GM13976 (cell line): ENCODE measurements at regions not wholly inside any gene's neighbourhood (a gene's known extent, or its start where the extent isn't known, plus 50 kb on each side); places are given as distances from the start of the nearest gene placed in this dataset.

Experiments used
- DNase-seq: peaks from one replicate; pipeline ENCODE4 v3.0.0; 2012; ENCODE audit warnings: low spot score
- in situ Hi-C: fragments of 300-500 bp; cut with MboI; formaldehyde crosslinking; loops from one replicate; pipeline ENCODE4 v1.12.0; 2022; ENCODE audit warnings: low sequenced_read_pairs, mixed read lengths, inconsistent platforms; ENCODE audit not compliant: unreplicated experiment
- TF ChIP-seq, protein P1 (sequence below): IDR thresholded peaks from 2 replicates; pipeline ENCODE4 v1.5.1; 2012; ENCODE audit warnings: borderline replicate concordance, mild to moderate bottlenecking; ENCODE audit not compliant: insufficient read depth; ENCODE audit errors: extremely low read depth, missing control alignments, control extremely low read depth

DNA sequence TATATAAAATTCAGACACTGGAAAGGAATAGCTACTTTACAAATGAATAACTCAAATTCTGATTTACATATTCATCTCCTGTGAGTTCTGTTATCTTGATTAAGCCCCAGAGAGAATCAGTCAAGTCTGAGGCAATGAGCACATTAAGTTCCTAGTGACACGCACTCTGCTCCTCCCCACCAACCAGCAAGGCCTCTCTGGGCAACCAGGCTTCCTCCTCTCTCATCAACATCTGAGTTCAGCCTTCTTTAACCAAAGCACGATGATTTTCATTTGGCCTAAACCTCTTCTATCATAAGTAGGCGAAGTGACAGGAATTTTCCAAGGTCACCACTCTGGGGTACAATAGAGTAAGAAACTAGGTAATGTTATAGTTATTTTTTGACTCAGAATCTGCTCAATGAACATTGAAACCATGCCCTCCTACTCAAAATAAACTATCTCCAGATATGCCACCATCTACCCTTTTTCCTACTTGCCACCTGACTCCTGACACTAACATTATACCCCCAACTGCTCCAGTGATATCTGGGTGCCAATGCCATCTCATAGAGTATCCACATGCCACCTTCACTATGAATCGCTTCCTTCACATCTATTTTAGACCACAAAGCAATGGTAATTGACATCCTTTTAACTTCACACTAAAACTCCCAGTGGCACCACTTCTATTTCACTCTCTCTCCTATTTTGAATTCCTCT, 114.8 kb downstream of the FAM76B start:
- in situ Hi-C loops, result no loop called here
- DNase-seq, result no peak
- TF ChIP-seq, protein P1, sequence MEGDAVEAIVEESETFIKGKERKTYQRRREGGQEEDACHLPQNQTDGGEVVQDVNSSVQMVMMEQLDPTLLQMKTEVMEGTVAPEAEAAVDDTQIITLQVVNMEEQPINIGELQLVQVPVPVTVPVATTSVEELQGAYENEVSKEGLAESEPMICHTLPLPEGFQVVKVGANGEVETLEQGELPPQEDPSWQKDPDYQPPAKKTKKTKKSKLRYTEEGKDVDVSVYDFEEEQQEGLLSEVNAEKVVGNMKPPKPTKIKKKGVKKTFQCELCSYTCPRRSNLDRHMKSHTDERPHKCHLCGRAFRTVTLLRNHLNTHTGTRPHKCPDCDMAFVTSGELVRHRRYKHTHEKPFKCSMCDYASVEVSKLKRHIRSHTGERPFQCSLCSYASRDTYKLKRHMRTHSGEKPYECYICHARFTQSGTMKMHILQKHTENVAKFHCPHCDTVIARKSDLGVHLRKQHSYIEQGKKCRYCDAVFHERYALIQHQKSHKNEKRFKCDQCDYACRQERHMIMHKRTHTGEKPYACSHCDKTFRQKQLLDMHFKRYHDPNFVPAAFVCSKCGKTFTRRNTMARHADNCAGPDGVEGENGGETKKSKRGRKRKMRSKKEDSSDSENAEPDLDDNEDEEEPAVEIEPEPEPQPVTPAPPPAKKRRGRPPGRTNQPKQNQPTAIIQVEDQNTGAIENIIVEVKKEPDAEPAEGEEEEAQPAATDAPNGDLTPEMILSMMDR, result no peak

DNA sequence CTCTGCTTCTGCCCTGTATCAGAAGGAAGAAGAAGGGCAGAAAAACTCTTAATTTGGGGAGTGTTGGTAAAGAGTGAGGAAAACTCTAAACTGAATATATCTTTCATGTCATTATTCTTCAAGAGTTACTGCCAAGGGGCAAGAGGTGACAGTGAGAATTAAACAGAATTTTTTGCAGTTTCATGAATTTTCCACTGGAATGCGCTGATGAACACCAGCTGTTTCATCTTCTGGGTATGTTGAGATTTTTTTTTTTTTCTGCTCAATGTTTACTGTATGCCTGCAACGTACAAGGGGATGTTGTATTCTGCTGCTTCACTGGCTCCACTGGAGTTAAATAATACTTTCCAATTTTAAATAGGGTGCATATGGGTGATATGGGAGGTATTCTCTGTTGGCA, 117.8 kb downstream of the FAM76B start:
- DNase-seq, result no peak
- in situ Hi-C loops, result no loop called here
- TF ChIP-seq, protein P1, result no peak

DNA sequence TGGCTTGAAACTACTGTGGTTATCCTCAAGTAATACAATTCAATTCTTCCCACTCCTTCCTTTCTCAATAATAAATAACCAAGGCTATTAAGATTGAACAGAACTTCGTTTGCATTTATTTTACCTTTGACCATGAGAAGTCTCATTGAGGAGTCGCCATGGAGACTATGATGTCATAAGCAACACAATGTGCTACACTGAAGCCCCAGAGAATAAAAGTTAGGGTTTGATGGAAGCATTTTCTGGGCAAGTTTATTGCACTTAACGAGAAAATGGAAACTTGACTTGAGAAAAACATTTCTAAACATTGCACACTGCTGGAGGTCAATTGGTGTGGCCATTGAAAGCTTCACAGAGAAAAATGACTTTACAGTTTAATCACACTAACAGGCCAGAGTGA, 121.5 kb downstream of the FAM76B start:
- TF ChIP-seq, protein P1, result no peak
- in situ Hi-C loops, result no loop called here
- no peak for DNase-seq

DNA sequence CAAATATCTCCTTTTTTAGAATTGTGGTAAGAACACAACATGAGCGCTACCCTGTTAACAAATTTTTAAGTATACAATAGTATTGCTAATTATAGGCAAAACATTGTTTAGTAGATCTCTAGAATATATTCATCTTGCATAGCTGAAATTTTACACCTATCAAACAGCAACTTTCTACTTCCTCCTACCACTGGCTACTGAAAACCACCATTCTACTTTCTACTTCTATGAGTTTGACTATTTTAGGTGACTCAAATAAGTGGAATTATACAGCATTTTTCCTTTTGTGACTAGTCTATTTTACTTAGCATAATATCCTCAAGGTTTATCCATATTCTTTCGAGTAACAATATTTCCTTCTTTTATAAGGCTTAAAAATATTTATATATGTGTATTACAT, 128.4 kb downstream of the FAM76B start:
- in situ Hi-C loops, result no loop called here
- no peak for DNase-seq
- TF ChIP-seq, protein P1, result no peak

DNA sequence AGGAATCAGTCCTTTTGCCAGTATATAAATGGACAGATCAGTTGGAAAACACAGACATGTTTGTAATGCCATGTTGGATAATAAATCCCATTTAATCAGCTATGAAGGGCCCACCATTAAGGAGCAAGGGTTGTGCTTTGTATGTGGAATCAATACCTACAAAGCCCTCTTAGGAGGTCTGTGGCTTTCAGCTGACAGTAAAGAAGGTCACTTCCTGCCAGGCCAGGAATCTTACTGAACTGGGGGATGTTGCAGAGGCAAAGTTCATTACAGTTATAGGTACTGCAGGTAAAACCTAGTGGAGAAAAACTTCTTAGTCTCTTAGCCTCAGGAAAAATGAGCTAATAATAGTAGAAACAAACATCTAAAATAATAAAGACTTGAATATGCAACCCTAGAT, 129.5 kb downstream of the FAM76B start:
- no peak for DNase-seq
- in situ Hi-C loops, result no loop called here
- TF ChIP-seq, protein P1, result no peak

DNA sequence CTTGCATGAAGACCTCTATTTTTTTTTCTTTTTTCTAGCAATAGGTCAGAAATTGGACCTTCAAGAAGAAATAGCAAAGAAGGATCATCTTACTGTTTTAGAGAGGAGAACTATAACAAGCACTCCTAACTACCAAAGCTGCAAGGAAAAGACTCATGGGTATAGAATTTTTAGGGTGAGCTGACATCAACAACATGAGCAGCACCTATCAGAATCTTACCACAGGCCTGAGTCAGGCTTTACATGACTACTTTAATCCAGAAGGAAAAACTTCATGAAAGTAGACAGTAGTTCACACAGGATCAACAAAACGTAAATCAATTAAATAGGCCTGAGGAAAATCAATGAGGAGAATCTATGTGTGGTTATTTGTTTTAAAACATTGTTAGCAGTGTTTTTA, 130.5 kb downstream of the FAM76B start:
- in situ Hi-C loops, result no loop called here
- TF ChIP-seq, protein P1, result no peak
- no peak for DNase-seq

DNA sequence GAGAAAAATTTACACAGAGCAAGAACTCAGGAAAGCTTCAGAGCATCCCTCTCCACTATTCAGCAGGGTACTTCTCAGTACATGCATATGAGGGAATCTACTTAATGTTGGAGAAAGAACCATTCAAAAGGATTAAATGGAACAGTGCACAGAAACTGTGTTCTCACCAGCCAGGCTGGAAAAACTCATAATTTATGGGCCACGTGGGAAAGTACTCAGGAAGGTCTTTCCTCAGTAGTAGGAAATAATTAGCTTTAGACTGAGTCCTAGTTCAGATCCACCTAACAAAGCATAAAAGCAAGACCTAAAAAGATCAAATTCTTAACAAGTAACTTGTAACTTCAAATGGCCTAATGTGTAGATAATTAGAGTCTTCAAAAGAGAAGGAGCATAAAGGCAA, 134.0 kb downstream of the FAM76B start:
- DNase-seq, result no peak
- in situ Hi-C loops, result no loop called here
- TF ChIP-seq, protein P1, result no peak
